Thyroid gland (tissue), 4 donors: ENCODE measurements at regions not wholly inside any gene's neighbourhood (a gene's known extent, or its start where the extent isn't known, plus 50 kb on each side); places are given as distances from the start of the nearest gene placed in this dataset.

ENCODE experiments used
- POLR2A ChIP-seq, 2 donors: fragments of 450-650 bp; IDR thresholded peaks; one replicate each; pipeline ENCODE4 v1.6.1; 2017; ENCODE audit warnings: antibody characterized with exemption in 2 of 2, mild to moderate bottlenecking in 2 of 2, moderate library complexity in 1 of 2
- TF ChIP-seq, protein P1 (sequence below), 6 experiments: fragments of 200-600 bp in 3 of 6; fragments of 450-650 bp in 3 of 6; sonication (generic) in 3 of 6; IDR thresholded peaks; one replicate each; pipeline ENCODE4 v1.5.1; 2016 to 2019; ENCODE audit warnings: antibody characterized with exemption in 6 of 6, mild to moderate bottlenecking in 2 of 6, inconsistent platforms in 1 of 6, moderate library complexity in 1 of 6

DNA sequence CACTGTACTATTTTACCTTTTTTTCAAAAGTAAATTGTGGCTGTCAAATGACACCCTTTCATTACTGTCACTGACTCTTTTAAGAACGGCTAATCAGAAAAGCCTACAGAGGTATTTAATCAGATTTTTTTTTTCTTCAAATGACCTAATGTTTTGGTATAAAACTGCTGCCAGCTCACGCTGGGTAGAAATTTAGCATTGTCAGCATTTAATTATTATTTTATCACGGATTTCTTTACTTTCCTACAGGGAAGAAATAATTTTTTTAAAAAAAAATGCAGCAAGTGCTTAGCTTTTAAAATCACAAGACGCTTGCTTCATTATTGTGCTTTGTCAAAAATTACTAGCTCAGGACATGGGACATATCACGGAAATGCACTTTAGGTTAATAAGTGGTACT is 149.1 kb upstream of the FOXN3 start:
- TF ChIP-seq, protein P1, sequence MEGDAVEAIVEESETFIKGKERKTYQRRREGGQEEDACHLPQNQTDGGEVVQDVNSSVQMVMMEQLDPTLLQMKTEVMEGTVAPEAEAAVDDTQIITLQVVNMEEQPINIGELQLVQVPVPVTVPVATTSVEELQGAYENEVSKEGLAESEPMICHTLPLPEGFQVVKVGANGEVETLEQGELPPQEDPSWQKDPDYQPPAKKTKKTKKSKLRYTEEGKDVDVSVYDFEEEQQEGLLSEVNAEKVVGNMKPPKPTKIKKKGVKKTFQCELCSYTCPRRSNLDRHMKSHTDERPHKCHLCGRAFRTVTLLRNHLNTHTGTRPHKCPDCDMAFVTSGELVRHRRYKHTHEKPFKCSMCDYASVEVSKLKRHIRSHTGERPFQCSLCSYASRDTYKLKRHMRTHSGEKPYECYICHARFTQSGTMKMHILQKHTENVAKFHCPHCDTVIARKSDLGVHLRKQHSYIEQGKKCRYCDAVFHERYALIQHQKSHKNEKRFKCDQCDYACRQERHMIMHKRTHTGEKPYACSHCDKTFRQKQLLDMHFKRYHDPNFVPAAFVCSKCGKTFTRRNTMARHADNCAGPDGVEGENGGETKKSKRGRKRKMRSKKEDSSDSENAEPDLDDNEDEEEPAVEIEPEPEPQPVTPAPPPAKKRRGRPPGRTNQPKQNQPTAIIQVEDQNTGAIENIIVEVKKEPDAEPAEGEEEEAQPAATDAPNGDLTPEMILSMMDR (IDR thresholded peaks at IDR 0.05): no peak
- TF ChIP-seq POLR2A (IDR thresholded peaks at IDR 0.05): no peak
